COLO668 (cell line): ENCODE measurements at regions not wholly inside any gene's neighbourhood (a gene's known extent, or its start where the extent isn't known, plus 50 kb on each side); places are given as distances from the start of the nearest gene placed in this dataset.
"Not testable (repeated sequence)": the region's sequence is repeated elsewhere in the genome, so short reads cannot be mapped to it uniquely, and the experiment has no call there.

Experiments used
- DNase-seq: peaks from one replicate; lab custom pipeline; 2025; ENCODE audit not compliant: unreplicated experiment; lab: John Stamatoyannopoulos, UW

- DNase-seq = no peak
Observed at GRCh38 chr3:65177960-65178376, 490.2 kb upstream of the ADAMTS9 start.

GRCh38 chr3:65174713-65175112 lies 486.9 kb upstream of the ADAMTS9 start:
- DNase-seq = no peak

- DNase-seq = no peak
Observed at GRCh38 chr3:65173841-65174240, 486.0 kb upstream of the ADAMTS9 start.

DNA sequence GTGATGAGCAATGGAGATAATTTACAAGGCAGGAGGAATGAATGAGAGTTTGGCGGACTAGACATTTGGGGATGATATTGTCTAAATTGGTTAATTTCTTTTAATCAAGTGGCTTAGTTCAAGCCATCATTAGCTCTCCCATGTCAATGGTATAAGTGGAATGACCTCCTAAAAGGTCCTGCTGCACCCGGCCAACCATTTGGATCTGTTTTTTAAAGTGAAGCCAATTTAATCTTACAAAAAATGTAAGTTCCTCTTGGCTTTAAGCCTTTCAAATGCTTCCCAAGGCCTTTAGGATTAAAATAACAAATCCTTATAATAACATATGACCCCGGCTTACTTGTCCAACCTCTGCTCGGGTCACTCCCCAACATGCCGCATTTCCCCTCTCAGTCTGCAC lies 484.4 kb upstream of the ADAMTS9 start:
- no peak for DNase-seq

- no peak for DNase-seq
Observed at GRCh38 chr3:65170390-65171042, 482.7 kb upstream of the ADAMTS9 start.

- DNase-seq = no peak
Observed at GRCh38 chr3:65169961-65170360, 482.2 kb upstream of the ADAMTS9 start.

- DNase-seq = no peak
Observed at GRCh38 chr3:65168547-65168946, 480.7 kb upstream of the ADAMTS9 start.

DNA sequence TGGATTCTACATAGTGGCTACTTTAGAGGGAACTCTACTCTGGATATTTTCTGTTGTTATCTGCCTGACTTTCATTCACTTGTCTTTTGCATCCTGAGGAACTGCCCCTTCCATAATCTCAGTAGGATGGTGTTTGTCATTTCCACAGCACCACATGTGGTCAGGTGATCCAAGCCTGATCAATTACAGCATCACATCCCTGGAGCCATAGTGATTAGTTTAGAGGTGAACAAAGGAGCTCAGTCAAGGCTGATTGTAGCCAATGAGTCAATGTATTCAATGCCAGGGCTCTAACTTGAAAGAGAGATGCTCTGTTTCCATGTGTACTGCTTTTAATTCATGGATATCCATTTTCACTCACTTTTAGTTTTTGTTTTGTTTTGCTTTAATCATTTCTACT lies 478.7 kb upstream of the ADAMTS9 start:
- no peak for DNase-seq

DNA sequence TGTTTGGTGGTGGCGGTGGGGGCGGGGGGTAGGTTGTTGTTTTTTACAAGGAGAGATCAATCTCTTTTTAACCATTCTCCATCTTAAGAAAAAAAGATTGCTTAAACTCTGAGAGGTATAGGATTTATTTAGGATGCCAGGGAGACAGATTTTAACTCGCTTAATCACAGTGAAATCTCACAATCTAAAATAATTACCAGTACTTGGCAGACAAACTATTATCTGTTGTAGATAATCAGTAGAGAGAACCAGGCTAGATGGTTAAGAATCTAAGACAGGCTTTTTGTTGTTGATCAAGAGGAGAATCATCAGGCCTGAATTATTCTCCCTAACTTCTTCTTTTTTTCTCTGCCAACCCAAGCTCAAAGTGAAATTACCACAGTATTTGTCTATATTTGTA lies 470.2 kb upstream of the ADAMTS9 start:
- no peak for DNase-seq

GRCh38 chr3:65153850-65154512 lies 466.2 kb upstream of the ADAMTS9 start:
- DNase-seq = no peak

DNA sequence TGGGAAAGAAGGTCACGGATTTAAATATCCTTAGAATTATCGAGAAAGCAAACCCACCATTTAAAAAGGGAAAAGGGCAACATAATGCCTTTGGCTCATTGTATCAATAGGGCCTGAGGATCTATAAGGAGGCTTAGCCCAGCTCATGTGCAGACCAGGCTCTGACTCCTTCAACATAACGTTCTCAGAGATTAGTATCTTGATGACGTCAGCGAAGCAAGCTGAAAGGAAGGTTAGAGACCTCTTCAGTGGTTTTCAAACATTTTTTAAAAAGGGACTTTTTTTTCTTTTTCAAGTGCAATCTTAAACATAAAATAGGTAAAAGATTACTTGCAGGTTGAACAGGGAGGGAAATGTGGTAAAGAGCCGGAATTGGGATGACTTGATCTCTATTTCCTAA lies 463.9 kb upstream of the ADAMTS9 start:
- DNase-seq = no peak

GRCh38 chr3:65149877-65150276 lies 462.1 kb upstream of the ADAMTS9 start:
- no peak for DNase-seq

DNA sequence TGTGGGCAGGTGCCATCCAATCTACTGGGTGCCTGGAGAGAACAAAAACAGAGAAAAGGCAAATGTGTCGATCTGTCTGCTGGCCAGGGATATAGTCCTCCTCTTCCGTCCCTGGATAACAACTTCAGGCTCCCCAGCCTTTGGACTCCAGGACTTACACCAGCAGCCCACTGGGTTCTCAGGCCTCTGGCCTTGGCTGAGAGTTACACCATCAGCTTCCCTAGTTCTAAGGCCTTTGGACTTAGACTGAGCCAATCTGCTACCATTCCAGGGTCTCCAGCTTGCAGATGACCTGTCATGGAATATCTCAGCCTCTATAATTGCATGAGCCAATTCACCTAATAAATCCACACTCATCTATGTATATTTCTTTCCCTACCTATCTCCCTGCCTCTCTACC lies 460.9 kb upstream of the ADAMTS9 start:
- DNase-seq = no peak

DNA sequence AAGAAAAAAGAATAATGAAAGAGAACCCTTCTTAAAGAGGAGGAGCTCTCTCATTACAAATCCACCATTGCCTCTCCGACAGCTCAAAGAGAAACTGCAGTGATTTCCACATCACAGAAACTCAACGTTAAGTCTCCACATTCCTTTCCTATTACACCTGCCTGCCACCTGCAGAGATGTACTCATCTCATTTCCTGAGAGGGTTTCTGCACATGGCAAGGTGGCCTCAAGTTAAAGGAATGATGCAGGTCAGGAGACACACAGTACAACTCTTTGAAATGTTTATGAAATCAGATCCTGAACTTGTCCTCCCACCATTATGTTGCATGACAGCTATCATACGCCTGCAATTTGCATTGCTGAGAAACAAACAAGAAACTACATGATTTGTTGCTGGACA lies 458.4 kb upstream of the ADAMTS9 start:
- DNase-seq = no peak

DNA sequence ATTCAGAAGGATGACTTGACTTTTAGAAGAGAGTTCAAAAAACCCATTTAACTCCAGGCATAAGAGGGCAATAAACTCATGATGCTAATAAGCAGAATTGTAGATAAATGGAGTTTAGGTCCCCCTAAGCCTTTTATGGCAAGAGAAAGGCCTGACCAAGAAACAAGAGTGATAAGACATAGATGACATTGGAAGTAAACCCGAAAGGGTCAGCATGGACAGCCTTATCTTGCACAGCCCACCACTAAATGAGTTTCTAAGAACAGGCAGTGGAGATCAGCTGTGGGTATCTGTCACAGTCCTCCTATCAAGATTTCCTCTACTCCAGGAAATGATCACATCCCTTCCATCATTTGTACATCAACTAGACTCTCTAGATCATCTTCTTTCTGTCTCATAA lies 457.9 kb upstream of the ADAMTS9 start:
- no peak for DNase-seq

DNA sequence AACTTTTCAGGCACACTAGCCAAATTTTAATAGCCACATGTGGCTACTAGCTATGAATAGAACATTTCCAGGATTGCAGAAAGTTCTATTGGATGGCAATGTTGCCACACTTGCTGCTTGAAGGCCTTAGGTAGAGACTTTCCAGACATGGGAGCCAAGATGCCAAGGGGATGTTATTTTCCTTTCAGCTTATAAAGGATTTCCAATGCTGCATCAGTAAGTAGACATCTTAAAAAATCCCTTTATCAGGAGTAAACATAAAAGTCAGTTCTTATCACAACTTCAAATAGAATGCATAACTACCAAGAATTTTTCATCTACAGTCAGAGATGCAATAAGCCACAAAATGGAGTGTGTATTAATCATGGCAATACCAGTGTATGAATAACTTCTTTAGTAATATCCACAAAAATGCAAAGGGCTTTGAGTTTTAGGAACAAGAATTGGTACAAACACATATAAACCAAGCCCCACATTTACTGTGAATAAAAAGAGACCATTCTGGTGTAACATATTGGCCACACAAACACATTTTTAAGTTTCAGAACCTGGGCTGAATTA lies 457.1 kb upstream of the ADAMTS9 start:
- DNase-seq = no peak

- no peak for DNase-seq
Observed at GRCh38 chr3:65142456-65142855, 454.7 kb upstream of the ADAMTS9 start.

DNA sequence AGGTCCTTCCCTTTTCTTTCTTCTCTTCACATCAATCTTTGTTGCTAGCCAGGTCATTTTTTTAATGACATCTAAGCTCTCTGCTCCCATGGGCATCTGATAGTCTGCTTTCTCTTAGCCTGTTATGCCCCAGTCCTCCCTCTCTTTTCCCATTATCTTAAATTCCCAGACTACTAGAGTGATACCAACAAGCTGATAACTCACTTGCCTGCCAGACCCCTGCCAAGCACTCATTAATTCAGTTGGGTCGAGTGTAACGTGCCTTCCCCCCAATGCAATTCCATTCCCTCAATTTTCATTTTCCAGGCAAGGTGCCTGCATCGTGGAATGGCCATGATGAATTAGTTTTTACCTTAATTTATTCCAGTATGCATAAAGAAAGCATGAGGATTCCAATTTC lies 450.8 kb upstream of the ADAMTS9 start:
- no peak for DNase-seq

GRCh38 chr3:65133752-65134151 lies 446.0 kb upstream of the ADAMTS9 start:
- not testable (repeated sequence) for DNase-seq

- no peak for DNase-seq
Observed at GRCh38 chr3:65130782-65131181, 443.0 kb upstream of the ADAMTS9 start.

GRCh38 chr3:65128346-65128745 lies 440.5 kb upstream of the ADAMTS9 start:
- DNase-seq = no peak

DNA sequence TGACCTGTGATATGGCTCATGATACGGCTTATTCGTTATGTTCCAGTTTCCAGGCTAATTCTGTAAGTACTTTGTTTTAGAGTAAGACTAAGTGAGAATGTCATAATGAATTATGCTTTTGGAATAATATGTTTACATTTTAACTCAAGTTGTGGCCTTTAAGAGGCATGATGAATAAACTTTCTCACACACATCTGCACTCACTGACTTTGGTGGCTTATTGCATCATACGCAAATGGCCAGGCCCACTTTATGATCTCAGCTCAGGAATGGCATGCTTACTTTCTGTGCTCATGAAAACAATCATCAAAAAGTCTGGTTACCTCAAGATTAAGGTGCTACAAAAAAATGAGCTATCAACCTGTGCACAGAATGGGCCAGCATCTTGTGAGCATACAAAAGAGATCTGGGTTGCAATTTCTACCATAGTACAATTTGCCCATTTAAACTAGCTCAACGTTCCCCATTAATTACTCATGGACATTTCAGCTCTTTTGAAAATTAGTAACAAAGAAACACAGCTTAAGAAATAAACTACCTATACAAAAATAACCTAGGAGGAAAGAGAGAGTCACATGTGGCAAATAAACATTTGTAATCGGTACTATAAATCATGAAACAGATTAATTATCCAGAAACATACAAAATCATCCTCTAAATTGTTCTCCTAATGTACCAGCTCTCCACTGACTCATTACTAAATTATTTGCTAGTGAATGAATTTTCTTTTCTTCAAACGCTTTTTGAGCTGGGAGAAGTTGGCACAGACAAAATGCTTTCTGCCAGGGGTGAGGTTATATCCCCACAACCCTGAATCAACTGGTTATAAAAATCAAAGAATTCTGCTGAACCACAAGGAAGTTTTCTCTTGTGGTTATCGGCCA lies 439.0 kb upstream of the ADAMTS9 start:
- DNase-seq = no peak
